Peyer's patch (tissue), 4 donors: ENCODE measurements at regions not wholly inside any gene's neighbourhood (a gene's known extent, or its start where the extent isn't known, plus 50 kb on each side); places are given as distances from the start of the nearest gene placed in this dataset.
"Not testable (repeated sequence)": the region's sequence is repeated elsewhere in the genome, so short reads cannot be mapped to it uniquely, and the experiment has no call there.

Experiments used
- DNase-seq, 3 donors: peaks; one replicate each; pipeline ENCODE4 v3.0.0-alpha.2; 2017 to 2019
- H3K27ac ChIP-seq, 4 donors: fragments of 200-600 bp; sonication (generic); one replicate each; pipeline ENCODE4 v1.5.1; 2016 to 2019
- H3K27me3 ChIP-seq, 2 donors: fragments of 200-600 bp; sonication (generic); one replicate each; pipeline ENCODE4 v1.5.1; 2019
- H3K36me3 ChIP-seq, 3 donors: fragments of 200-600 bp; sonication (generic); one replicate each; pipeline ENCODE4 v1.5.1; 2016 to 2019
- H3K4me1 ChIP-seq, 4 donors: fragments of 200-600 bp; sonication (generic); one replicate each; pipeline ENCODE4 v1.5.1; 2016 to 2019
- H3K4me3 ChIP-seq, 4 donors: fragments of 200-600 bp; sonication (generic); 1 replicate in 3 of 4; 2 replicates in 1 of 4; pipeline ENCODE4 v1.5.1; 2016 to 2019; ENCODE audit warnings: mild to moderate bottlenecking in 1 of 4
- H3K9me3 ChIP-seq, 4 donors: fragments of 200-600 bp; sonication (generic); one replicate each; pipeline ENCODE4 v1.5.1; 2016 to 2019; ENCODE audit warnings: mild to moderate bottlenecking in 1 of 4
- CTCF ChIP-seq, 6 experiments: fragments of 450-650 bp in 4 of 6; fragments of 200-600 bp in 2 of 6; sonication (generic) in 1 of 6; IDR thresholded peaks; one replicate each; pipeline ENCODE4 v1.5.1; 2017 to 2019; ENCODE audit warnings: antibody characterized with exemption in 6 of 6, mild to moderate bottlenecking in 3 of 6, moderate library complexity in 1 of 6
- POLR2A ChIP-seq, 2 donors: fragments of 450-650 bp; IDR thresholded peaks; one replicate each; pipeline ENCODE4 v1.5.1; 2017; ENCODE audit warnings: antibody characterized with exemption in 2 of 2, mild to moderate bottlenecking in 2 of 2, moderate library complexity in 2 of 2

- Histone ChIP-seq H3K36me3 (no peaks in the 10 kb centered on the region), H3K4me3 (no peak overlapping the region), H3K9me3 (peaks cover 0 to 6% (median 0%) of the 10 kb centered on the region in 4 donors), H3K27ac (peak overlapping the region in 1 of 4 donors; percentile 63), H3K27me3 (no peaks in the 10 kb centered on the region), H3K4me1 (no peaks in the 10 kb centered on the region)
- no peak for TF ChIP-seq CTCF (IDR thresholded peaks at IDR 0.05)
- no peak for TF ChIP-seq POLR2A (IDR thresholded peaks at IDR 0.05)
- DNase-seq, result no peak
These were observed 67.1 kb upstream of the KPNA3 start for GRCh38 chr13:49859560-49859959.

GRCh38 chr13:49858178-49858856 is 65.8 kb upstream of the KPNA3 start:
- TF ChIP-seq CTCF (IDR thresholded peaks at IDR 0.05) (no peak), POLR2A (IDR thresholded peaks at IDR 0.05) (no peak)
- no peaks in the 10 kb centered on the region for H3K36me3 ChIP-seq
- no peaks in the 10 kb centered on the region for H3K27me3 ChIP-seq
- H3K27ac ChIP-seq, result peak overlapping the region in 1 of 4 donors; percentile 73
- no peak for DNase-seq
- no peak overlapping the region for H3K4me3 ChIP-seq
- no peaks in the 10 kb centered on the region for H3K4me1 ChIP-seq
- H3K9me3 ChIP-seq, result peaks cover 0 to 6% (median 0%) of the 10 kb centered on the region in 4 donors

- H3K27ac ChIP-seq, result no peak overlapping the region
- no peak overlapping the region for H3K4me3 ChIP-seq
- DNase-seq, result no peak
- no peaks in the 10 kb centered on the region for H3K4me1 ChIP-seq
- no peaks in the 10 kb centered on the region for H3K27me3 ChIP-seq
- TF ChIP-seq CTCF (IDR thresholded peaks at IDR 0.05), result no peak
- TF ChIP-seq POLR2A (IDR thresholded peaks at IDR 0.05), result no peak
- H3K36me3 ChIP-seq, result no peaks in the 10 kb centered on the region
- H3K9me3 ChIP-seq, result peaks cover 0 to 6% (median 0%) of the 10 kb centered on the region in 4 donors
These were observed 63.4 kb upstream of the KPNA3 start for GRCh38 chr13:49855930-49856329.

GRCh38 chr13:49853535-49853934 is 61.1 kb upstream of the KPNA3 start:
- TF ChIP-seq POLR2A (IDR thresholded peaks at IDR 0.05), result no peak
- TF ChIP-seq CTCF (IDR thresholded peaks at IDR 0.05), result no peak
- no peaks in the 10 kb centered on the region for H3K27me3 ChIP-seq
- no peaks in the 10 kb centered on the region for H3K36me3 ChIP-seq
- peaks cover 0 to 6% (median 0%) of the 10 kb centered on the region in 4 donors for H3K9me3 ChIP-seq
- no peak overlapping the region for H3K27ac ChIP-seq
- no peak for DNase-seq
- no peaks in the 10 kb centered on the region for H3K4me1 ChIP-seq
- no peak overlapping the region for H3K4me3 ChIP-seq

- H3K27ac ChIP-seq, DNase-seq, H3K4me1 ChIP-seq, H3K36me3 ChIP-seq, H3K4me3 ChIP-seq, H3K9me3 ChIP-seq, H3K27me3 ChIP-seq: not testable (repeated sequence)
These were observed 60.0 kb upstream of the KPNA3 start for GRCh38 chr13:49852460-49852859.

- no peak overlapping the region for H3K4me3 ChIP-seq
- H3K4me1 ChIP-seq, result peaks cover 0 to 7% (median 0%) of the 10 kb centered on the region in 4 donors
- DNase-seq, result no peak
- no peaks in the 10 kb centered on the region for H3K9me3 ChIP-seq
- no peaks in the 10 kb centered on the region for H3K36me3 ChIP-seq
- TF ChIP-seq POLR2A (IDR thresholded peaks at IDR 0.05), result no peak
- no peak for TF ChIP-seq CTCF (IDR thresholded peaks at IDR 0.05)
- H3K27me3 ChIP-seq, result no peaks in the 10 kb centered on the region
- no peak overlapping the region for H3K27ac ChIP-seq
These were observed 51.7 kb upstream of the KPNA3 start for GRCh38 chr13:49844181-49844580.
